ENCODE measurements at regions not wholly inside any gene's neighbourhood (a gene's known extent, or its start where the extent isn't known, plus 50 kb on each side); places are given as distances from the start of the nearest gene placed in this dataset.

DNA sequence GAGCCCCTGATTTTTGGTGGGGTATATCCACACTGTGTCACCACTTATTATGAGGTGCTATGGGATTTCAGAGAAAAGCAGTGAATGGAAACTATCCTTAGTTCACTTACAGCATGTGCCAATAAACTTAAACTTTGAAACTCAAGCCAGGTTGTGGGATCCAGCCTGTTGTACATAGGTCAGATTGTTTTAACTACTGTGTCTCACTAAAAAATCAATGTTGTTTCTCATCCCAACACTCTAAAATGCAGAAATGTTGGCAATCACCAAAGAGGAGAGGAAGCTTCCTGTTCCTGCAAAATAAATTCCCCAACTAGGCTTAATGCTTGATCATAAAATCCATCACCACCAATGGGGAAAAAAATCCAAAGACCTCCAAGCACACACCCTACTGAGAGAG, 173.7 kb upstream of the ONECUT1 start:
- Histone ChIP-seq H3K4me1 (no peaks in the 10 kb centered on the region), H3K4me3 (replicated peaks in 1 of 3) (no peak overlapping the region), H3K36me3 (no peaks in the 10 kb centered on the region), H3K27ac (no peak overlapping the region), H3K9me3 (no peaks in the 10 kb centered on the region), H3K27me3 (no peaks in the 10 kb centered on the region)
- no peak for DNase-seq
- intact Hi-C loops (cut with DNase I): no loop called here
- no peak for TF ChIP-seq POLR2A (IDR thresholded peaks at IDR 0.05)
- TF ChIP-seq, protein P1, sequence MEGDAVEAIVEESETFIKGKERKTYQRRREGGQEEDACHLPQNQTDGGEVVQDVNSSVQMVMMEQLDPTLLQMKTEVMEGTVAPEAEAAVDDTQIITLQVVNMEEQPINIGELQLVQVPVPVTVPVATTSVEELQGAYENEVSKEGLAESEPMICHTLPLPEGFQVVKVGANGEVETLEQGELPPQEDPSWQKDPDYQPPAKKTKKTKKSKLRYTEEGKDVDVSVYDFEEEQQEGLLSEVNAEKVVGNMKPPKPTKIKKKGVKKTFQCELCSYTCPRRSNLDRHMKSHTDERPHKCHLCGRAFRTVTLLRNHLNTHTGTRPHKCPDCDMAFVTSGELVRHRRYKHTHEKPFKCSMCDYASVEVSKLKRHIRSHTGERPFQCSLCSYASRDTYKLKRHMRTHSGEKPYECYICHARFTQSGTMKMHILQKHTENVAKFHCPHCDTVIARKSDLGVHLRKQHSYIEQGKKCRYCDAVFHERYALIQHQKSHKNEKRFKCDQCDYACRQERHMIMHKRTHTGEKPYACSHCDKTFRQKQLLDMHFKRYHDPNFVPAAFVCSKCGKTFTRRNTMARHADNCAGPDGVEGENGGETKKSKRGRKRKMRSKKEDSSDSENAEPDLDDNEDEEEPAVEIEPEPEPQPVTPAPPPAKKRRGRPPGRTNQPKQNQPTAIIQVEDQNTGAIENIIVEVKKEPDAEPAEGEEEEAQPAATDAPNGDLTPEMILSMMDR (IDR thresholded peaks at IDR 0.05): no peak

DNA sequence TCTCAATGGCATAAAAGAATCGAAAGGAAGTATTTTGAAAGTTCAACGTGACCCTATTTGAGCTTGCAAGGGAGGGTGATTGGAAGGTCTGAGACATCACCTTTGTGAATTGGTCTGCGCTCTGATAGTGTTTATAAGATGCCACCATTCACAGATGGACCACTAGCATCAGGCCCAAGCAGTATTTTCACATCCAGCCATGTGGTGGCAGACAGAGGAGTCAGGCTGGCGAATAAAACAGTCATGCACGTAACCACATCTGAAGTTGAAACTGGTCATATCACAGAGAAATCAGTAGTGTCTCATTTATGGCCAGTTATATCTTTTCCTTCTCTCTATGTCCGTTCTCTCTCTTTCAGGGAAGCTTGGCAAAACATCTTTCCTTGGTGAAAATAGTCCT, 170.1 kb upstream of the ONECUT1 start:
- WGBS, 2 donors: 76 to 85% methylated on average over 6 of the region's 6 CpGs
- Histone ChIP-seq H3K36me3 (no peaks in the 10 kb centered on the region), H3K4me3 (replicated peaks in 1 of 3) (no peak overlapping the region), H3K4me1 (no peaks in the 10 kb centered on the region), H3K9me3 (no peaks in the 10 kb centered on the region), H3K27me3 (no peaks in the 10 kb centered on the region), H3K27ac (no peak overlapping the region)
- intact Hi-C loops (cut with DNase I): no loop called here
- no peak for TF ChIP-seq POLR2A (IDR thresholded peaks at IDR 0.05)
- TF ChIP-seq, protein P1 (IDR thresholded peaks at IDR 0.05): no peak
- DNase-seq: no peak

DNA sequence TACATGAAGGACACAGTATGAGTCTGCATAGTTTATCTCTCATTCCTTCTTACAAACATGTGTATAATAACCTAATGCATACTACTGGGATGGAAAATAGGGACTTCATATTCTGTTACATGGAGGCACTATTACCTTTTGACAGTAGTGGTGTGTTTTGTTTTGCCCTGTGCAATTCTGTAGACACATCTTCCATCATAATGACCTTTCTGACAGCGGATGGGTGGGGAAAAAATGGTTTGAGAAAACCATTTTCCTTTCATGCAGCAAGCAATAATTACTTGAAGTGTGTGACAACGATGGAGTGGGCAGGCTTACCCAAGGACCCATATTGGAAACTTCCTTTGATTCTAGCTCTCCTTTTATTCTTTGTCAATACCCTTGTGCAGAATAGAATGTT, 153.6 kb upstream of the ONECUT1 start:
- Histone ChIP-seq H3K27me3 (no peaks in the 10 kb centered on the region), H3K27ac (no peak overlapping the region), H3K4me1 (no peaks in the 10 kb centered on the region), H3K4me3 (replicated peaks in 1 of 3) (no peak overlapping the region), H3K36me3 (no peaks in the 10 kb centered on the region), H3K9me3 (no peaks in the 10 kb centered on the region)
- 80 to 94% methylated on average over 2 of the region's 2 CpGs for WGBS, 2 donors
- DNase-seq: no peak
- TF ChIP-seq POLR2A (IDR thresholded peaks at IDR 0.05): no peak
- TF ChIP-seq, protein P1 (IDR thresholded peaks at IDR 0.05): no peak
- intact Hi-C loops (cut with DNase I): no loop called here

DNA sequence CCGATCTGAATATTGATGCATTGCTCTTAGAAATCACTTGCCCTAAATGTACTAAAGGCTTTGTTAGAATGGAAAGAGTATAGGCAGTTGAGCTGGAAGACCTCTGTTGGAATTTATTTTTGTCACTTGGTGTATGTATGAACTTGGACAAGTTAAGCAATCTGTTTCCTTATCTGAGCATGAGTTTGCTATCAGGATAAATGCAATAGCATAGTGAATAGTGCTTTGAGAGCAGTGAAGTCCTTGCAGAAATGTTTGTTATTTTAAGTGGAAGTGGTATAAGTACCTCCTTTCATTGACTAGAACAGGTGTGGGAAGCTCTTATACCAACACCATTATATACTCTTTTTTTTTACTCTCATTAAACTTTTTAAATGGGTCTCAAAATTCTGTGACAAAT, 146.4 kb upstream of the ONECUT1 start:
- H3K9me3 ChIP-seq: no peaks in the 10 kb centered on the region
- no peaks in the 10 kb centered on the region for H3K4me1 ChIP-seq
- no peak for DNase-seq
- H3K27ac ChIP-seq: no peak overlapping the region
- 60 to 67% methylated on average over 1 of the region's 1 CpG for WGBS, 2 donors
- intact Hi-C loops (cut with DNase I): no loop called here
- TF ChIP-seq, protein P1 (IDR thresholded peaks at IDR 0.05): no peak
- TF ChIP-seq POLR2A (IDR thresholded peaks at IDR 0.05): no peak
- no peaks in the 10 kb centered on the region for H3K36me3 ChIP-seq
- no peak overlapping the region for H3K4me3 ChIP-seq (replicated peaks in 1 of 3)
- no peaks in the 10 kb centered on the region for H3K27me3 ChIP-seq

DNA sequence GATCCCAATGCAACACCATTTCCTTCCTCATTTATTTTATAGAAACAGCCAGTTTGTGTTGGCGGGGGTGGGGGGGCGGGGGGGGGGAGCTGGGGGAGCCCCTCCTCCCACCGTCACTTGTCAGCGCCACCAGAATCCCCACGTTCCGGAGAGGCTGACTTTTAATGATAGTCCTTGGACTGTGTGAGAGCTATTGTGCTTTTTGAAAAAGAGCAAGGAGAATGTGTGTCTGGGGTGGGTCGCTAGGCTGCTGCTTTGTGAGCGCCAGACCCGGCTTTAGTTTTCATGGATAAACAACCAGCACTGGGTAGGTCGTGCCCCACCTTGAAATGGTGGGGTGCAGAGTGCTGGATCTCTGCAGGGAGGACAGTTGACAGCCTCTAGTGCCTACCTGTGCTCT, 135.0 kb upstream of the ONECUT1 start:
- H3K4me3 ChIP-seq (replicated peaks in 1 of 3): no peak overlapping the region
- no peak for DNase-seq
- intact Hi-C loops (cut with DNase I): no loop called here
- H3K27ac ChIP-seq: no peak overlapping the region
- H3K9me3 ChIP-seq: no peaks in the 10 kb centered on the region
- no peak for TF ChIP-seq POLR2A (IDR thresholded peaks at IDR 0.05)
- TF ChIP-seq, protein P1 (IDR thresholded peaks at IDR 0.05): no peak
- 19 to 24% methylated on average over 10 of the region's 10 CpGs for WGBS, 2 donors
- H3K4me1 ChIP-seq: no peaks in the 10 kb centered on the region
- no peaks in the 10 kb centered on the region for H3K27me3 ChIP-seq
- no peaks in the 10 kb centered on the region for H3K36me3 ChIP-seq
